Karpas-422 (cell line): ENCODE measurements at regions not wholly inside any gene's neighbourhood (a gene's known extent, or its start where the extent isn't known, plus 50 kb on each side); places are given as distances from the start of the nearest gene placed in this dataset.

ENCODE experiments used
- DNase-seq: peaks from one replicate; pipeline ENCODE4 v3.0.0-alpha.2; 2015
- H2AFZ ChIP-seq: fragments of 200-600 bp; sonication (generic); 2 replicates; pipeline ENCODE4 v1.6.1; 2014; ENCODE audit warnings: antibody characterized with exemption, low read length, mixed read lengths
- H3K27ac ChIP-seq: fragments of 200-600 bp; sonication (generic); 2 replicates; pipeline ENCODE4 v1.5.1; 2014; ENCODE audit warnings: mild to moderate bottlenecking, low read length, moderate library complexity
- H3K27me3 ChIP-seq: fragments of 200-600 bp; sonication (generic); 2 replicates; pipeline ENCODE4 v1.6.1; 2014; ENCODE audit warnings: low read length, mixed read lengths
- H3K36me3 ChIP-seq: fragments of 200-600 bp; sonication (generic); 2 replicates; pipeline ENCODE4 v1.6.1; 2014; ENCODE audit warnings: low read length, mixed read lengths; ENCODE audit not compliant: insufficient read depth
- H3K4me1 ChIP-seq: fragments of 200-600 bp; sonication (generic); 2 replicates; pipeline ENCODE4 v1.6.1; 2014; ENCODE audit warnings: mild to moderate bottlenecking, low read length, mixed read lengths
- H3K4me2 ChIP-seq: fragments of 200-600 bp; sonication (generic); 2 replicates; pipeline ENCODE4 v1.6.1; 2014; ENCODE audit warnings: low read length, low read depth, mild to moderate bottlenecking; ENCODE audit not compliant: poor library complexity, severe bottlenecking
- H3K4me3 ChIP-seq: fragments of 200-600 bp; sonication (generic); 2 replicates; pipeline ENCODE4 v1.5.1; 2014; ENCODE audit warnings: mild to moderate bottlenecking, antibody characterized with exemption, low read length, mixed read lengths
- H3K79me2 ChIP-seq: fragments of 200-600 bp; sonication (generic); 2 replicates; pipeline ENCODE4 v1.6.1; 2014; ENCODE audit warnings: mild to moderate bottlenecking, low read length, mixed read lengths
- H3K9ac ChIP-seq: fragments of 200-600 bp; sonication (generic); 2 replicates; pipeline ENCODE4 v1.6.0; 2014; ENCODE audit warnings: low read length
- H3K9me2 ChIP-seq: fragments of 200-600 bp; sonication (generic), shearing (Covaris generic); replicated peaks from 2 replicates; pipeline ENCODE4 v1.6.0; 2014; ENCODE audit warnings: mild to moderate bottlenecking, low read length, moderate library complexity; ENCODE audit not compliant: insufficient read depth
- H3K9me3 ChIP-seq: fragments of 300-700, 200-600 bp; sonication (generic); 2 replicates; pipeline ENCODE4 v1.6.1; 2014; ENCODE audit warnings: low read length, mixed read lengths
- H4K20me1 ChIP-seq: fragments of 200-600 bp; sonication (generic); 2 replicates; pipeline ENCODE4 v1.6.1; 2014; ENCODE audit warnings: mild to moderate bottlenecking, antibody characterized with exemption, low read length, low read depth; ENCODE audit not compliant: insufficient read depth

- Histone ChIP-seq H3K9me2 (no peaks in the 10 kb centered on the region; the same call in 1 of the 2 replicates), H3K79me2 (no peaks in the 10 kb centered on the region), H4K20me1 (no peaks in the 10 kb centered on the region), H3K27ac (no peak overlapping the region), H2AFZ (no peak overlapping the region), H3K4me3 (no peak overlapping the region), H3K9me3 (no peaks in the 10 kb centered on the region), H3K4me2 (no peak overlapping the region), H3K4me1 (no peaks in the 10 kb centered on the region), H3K9ac (no peak overlapping the region), H3K27me3 (no peaks in the 10 kb centered on the region), H3K36me3 (no peaks in the 10 kb centered on the region)
- DNase-seq: no peak
These were observed 266.9 kb upstream of the ATP2B1 start for GRCh38 chr12:89975574-89975973.

DNA sequence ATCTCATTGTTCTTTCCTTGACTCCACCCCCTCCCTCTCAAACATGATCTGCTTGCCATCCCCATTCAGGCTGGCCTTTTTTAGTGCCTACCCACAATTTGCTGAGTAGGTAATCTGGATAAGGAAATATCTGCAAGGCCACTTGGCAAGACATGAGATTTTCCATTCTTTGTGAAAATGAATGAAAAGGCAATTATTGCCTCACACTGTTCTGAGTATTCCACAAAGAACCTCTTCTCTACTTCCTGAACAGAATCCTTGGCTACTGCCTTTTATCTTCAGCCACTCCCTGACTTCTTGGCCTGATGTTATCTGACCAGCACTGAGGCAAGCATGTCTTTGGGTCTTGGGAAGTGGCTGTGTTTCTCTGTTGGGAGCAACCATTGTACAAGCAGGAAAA, 263.2 kb upstream of the ATP2B1 start:
- DNase-seq: no peak
- H3K9me2 ChIP-seq: no peaks in the 10 kb centered on the region; the same call in 1 of the 2 replicates
- H3K9me3 ChIP-seq: no peaks in the 10 kb centered on the region
- H3K79me2 ChIP-seq: no peaks in the 10 kb centered on the region
- H2AFZ ChIP-seq: no peak overlapping the region
- H3K27me3 ChIP-seq: no peaks in the 10 kb centered on the region
- no peaks in the 10 kb centered on the region for H3K4me1 ChIP-seq
- no peak overlapping the region for H3K9ac ChIP-seq
- no peak overlapping the region for H3K4me2 ChIP-seq
- no peak overlapping the region for H3K27ac ChIP-seq
- H4K20me1 ChIP-seq: no peaks in the 10 kb centered on the region
- no peak overlapping the region for H3K4me3 ChIP-seq
- H3K36me3 ChIP-seq: no peaks in the 10 kb centered on the region

- Histone ChIP-seq H3K79me2 (no peaks in the 10 kb centered on the region), H3K4me1 (no peaks in the 10 kb centered on the region), H3K9me3 (no peaks in the 10 kb centered on the region), H3K27me3 (no peaks in the 10 kb centered on the region), H3K36me3 (no peaks in the 10 kb centered on the region), H2AFZ (no peak overlapping the region), H3K4me3 (no peak overlapping the region), H3K9me2 (no peaks in the 10 kb centered on the region; the same call in 1 of the 2 replicates), H3K4me2 (no peak overlapping the region), H3K27ac (no peak overlapping the region), H3K9ac (no peak overlapping the region), H4K20me1 (no peaks in the 10 kb centered on the region)
- no peak for DNase-seq
These were observed 262.1 kb upstream of the ATP2B1 start for GRCh38 chr12:89970722-89971121.

DNA sequence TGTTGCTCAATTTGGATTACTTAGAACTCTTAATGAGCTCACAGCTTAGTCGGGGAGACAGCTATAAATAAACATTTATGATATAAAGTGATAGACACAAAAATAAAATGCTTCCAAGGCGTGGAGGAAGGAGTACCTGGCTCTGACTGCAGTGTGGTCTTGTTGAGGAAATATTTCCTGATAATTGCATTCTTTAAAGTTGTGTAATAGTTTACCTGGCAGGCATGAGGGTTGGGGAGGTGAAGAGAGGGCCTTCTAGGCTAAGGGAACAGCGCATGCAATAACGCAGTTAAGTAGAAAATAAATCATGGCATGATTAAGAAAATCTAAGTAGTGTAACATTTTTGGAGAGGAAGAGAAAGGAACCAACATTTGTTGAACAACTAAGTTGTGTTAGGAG, 260.5 kb upstream of the ATP2B1 start:
- H3K9me2 ChIP-seq: no peaks in the 10 kb centered on the region
- no peaks in the 10 kb centered on the region for H3K27me3 ChIP-seq
- H3K79me2 ChIP-seq: no peaks in the 10 kb centered on the region

GRCh38 chr12:89968151-89968700, 259.6 kb upstream of the ATP2B1 start:
- Histone ChIP-seq H3K27me3 (no peaks in the 10 kb centered on the region), H4K20me1 (no peaks in the 10 kb centered on the region), H3K4me3 (no peak overlapping the region)

More for the DNA sequence above, 260.5 kb upstream of the ATP2B1 start:
- no peak overlapping the region for H3K4me3 ChIP-seq
- H2AFZ ChIP-seq: no peak overlapping the region
- no peak overlapping the region for H3K9ac ChIP-seq
- no peak overlapping the region for H3K27ac ChIP-seq
- no peak for DNase-seq
- no peaks in the 10 kb centered on the region for H3K4me1 ChIP-seq
- no peaks in the 10 kb centered on the region for H3K9me3 ChIP-seq
- no peak overlapping the region for H3K4me2 ChIP-seq
- H3K36me3 ChIP-seq: no peaks in the 10 kb centered on the region
- H4K20me1 ChIP-seq: no peaks in the 10 kb centered on the region

DNA sequence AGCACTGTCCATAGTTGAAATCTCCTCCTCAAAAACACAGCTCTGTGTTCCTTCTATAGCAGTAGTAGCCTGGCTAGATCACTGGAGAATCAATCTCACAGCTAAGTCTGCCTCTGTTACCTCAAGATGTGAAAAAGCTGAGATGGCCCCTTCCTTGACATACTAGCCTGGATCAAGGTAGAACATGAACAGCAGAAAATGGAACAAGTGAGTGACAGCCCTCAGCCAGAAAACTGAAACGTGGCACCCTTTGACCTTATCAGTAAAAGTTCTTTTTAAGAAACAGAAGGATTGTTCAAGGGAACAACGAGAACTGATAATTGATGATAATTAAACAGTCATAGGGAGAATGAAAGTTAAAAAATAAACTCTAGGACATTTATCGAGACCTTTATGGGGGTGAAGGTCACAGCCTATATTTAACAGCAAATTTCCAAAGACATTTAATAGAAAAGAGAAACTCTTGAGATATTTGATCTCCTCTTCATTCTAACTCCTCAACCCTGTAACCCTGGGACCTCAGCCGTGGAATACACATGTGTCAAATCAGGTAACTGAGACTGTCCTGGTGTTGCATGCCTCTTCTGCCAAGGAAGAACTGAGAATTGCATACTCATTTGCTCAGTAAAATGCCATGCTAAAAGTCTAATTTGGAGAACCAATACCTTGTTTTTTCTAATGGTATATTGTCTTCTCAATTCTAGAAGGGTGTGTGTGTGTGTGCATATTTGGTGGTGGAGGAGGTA, 258.0 kb upstream of the ATP2B1 start:
- Histone ChIP-seq H3K36me3 (no peaks in the 10 kb centered on the region), H3K4me2 (no peak overlapping the region), H3K79me2 (no peaks in the 10 kb centered on the region), H3K4me1 (no peaks in the 10 kb centered on the region), H3K27ac (no peak overlapping the region), H4K20me1 (no peaks in the 10 kb centered on the region), H2AFZ (no peak overlapping the region), H3K9me3 (no peaks in the 10 kb centered on the region), H3K4me3 (no peak overlapping the region), H3K9me2 (no peaks in the 10 kb centered on the region), H3K27me3 (no peaks in the 10 kb centered on the region), H3K9ac (no peak overlapping the region)
- DNase-seq: no peak

More at GRCh38 chr12:89968151-89968700, 259.6 kb upstream of the ATP2B1 start:
- no peak for DNase-seq
- H3K9ac ChIP-seq: no peak overlapping the region
- no peaks in the 10 kb centered on the region for H3K79me2 ChIP-seq
- H2AFZ ChIP-seq: no peak overlapping the region
- H3K4me2 ChIP-seq: no peak overlapping the region
- H3K36me3 ChIP-seq: no peaks in the 10 kb centered on the region
- H3K27ac ChIP-seq: no peak overlapping the region
- H3K9me3 ChIP-seq: no peaks in the 10 kb centered on the region
- no peaks in the 10 kb centered on the region for H3K9me2 ChIP-seq
- no peaks in the 10 kb centered on the region for H3K4me1 ChIP-seq

DNA sequence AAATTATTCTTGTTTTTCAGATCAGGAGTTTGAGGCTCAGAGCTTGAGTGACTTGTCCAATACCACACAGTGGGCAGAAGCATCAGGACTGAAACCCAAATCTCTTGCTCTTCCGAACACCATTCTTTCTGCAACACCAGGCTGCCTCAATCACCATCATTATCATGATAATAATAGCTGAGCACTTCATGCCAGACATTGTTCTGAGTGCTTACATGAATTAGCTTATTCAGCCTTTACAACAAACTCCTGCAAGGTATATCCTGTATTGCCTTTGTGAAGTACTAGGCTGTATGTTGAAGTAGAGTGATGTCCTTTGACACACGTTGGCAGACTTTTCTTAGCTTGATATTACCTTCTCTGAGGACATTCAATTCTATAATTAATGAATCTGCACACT, 257.4 kb upstream of the ATP2B1 start:
- H3K9me2 ChIP-seq: no peaks in the 10 kb centered on the region
- H4K20me1 ChIP-seq: no peaks in the 10 kb centered on the region
- H2AFZ ChIP-seq: no peak overlapping the region
- H3K9me3 ChIP-seq: no peaks in the 10 kb centered on the region
- no peak overlapping the region for H3K4me2 ChIP-seq
- no peaks in the 10 kb centered on the region for H3K27me3 ChIP-seq
- H3K27ac ChIP-seq: no peak overlapping the region
- no peaks in the 10 kb centered on the region for H3K36me3 ChIP-seq
- no peak overlapping the region for H3K9ac ChIP-seq
- no peaks in the 10 kb centered on the region for H3K79me2 ChIP-seq
- no peak overlapping the region for H3K4me3 ChIP-seq
- no peak for DNase-seq
- no peaks in the 10 kb centered on the region for H3K4me1 ChIP-seq

- Histone ChIP-seq H3K9me3 (no peaks in the 10 kb centered on the region), H3K9ac (no peak overlapping the region), H3K4me2 (no peak overlapping the region), H3K79me2 (no peaks in the 10 kb centered on the region), H2AFZ (no peak overlapping the region), H3K27me3 (no peaks in the 10 kb centered on the region), H3K36me3 (no peaks in the 10 kb centered on the region), H3K4me3 (no peak overlapping the region), H3K27ac (no peak overlapping the region), H3K4me1 (no peaks in the 10 kb centered on the region), H3K9me2 (no peaks in the 10 kb centered on the region), H4K20me1 (no peaks in the 10 kb centered on the region)
- no peak for DNase-seq
These were observed 254.0 kb upstream of the ATP2B1 start for GRCh38 chr12:89962648-89963047.
